ENCODE measurements at regions not wholly inside any gene's neighbourhood (a gene's known extent, or its start where the extent isn't known, plus 50 kb on each side); places are given as distances from the start of the nearest gene placed in this dataset.

DNA sequence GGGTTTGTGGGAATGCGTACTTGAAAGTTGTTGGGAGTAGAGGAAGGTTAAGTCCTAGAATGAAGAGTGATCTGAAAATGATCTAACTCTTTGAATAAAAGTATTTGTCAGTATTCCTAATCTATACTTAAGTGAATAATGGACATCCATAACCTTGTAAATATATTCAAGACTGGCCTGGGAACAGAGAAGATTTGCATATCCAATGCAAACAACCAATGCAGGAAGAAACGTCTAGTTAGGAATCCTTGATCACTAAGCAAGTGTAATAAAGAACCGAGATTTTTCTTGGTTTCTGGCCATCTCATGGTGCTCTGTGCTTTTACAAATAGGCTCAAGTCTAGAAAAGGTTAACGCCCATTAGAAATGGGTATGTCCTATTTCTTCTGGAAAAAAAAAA is 157.1 kb downstream of the RAB11FIP2 start:
- CTCF ChIA-PET = no interaction called here
- POLR2A ChIA-PET = no interaction called here
- Histone ChIP-seq H3K4me1 (ENCODE audit: control insufficient read depth, insufficient read depth, low read length) (no peaks in the 10 kb centered on the region), H3K36me3 (ENCODE audit: control insufficient read depth in 2 of 2, insufficient read depth in 1 of 2, low read length in 2 of 2) (no peaks in the 10 kb centered on the region), H3K27ac (ENCODE audit: extremely low read depth, low read depth, low read length) (no peak overlapping the region), H3K9me3 (ENCODE audit: control insufficient read depth, insufficient read depth, low read depth, low read length) (no peaks in the 10 kb centered on the region), H3K4me3 (ENCODE audit: low read depth, low read length) (no peak overlapping the region)
- TF ChIP-seq ZNF670 (tag by site-specific recombination; IDR thresholded peaks at IDR 0.05; ENCODE audit: low read depth) (no peak), ZNF423 (tag by site-specific recombination; IDR thresholded peaks at IDR 0.05) (no peak), ZNF677 (tag by site-specific recombination; IDR thresholded peaks at IDR 0.05) (no peak), ZNF112 (tag by site-specific recombination; IDR thresholded peaks at IDR 0.05) (no peak), ZNF37A (tag by site-specific recombination; IDR thresholded peaks at IDR 0.05) (no peak), KLF8 (tag by site-specific recombination; IDR thresholded peaks at IDR 0.05) (no peak), SALL2 (tag by site-specific recombination; IDR thresholded peaks at IDR 0.05; ENCODE audit: borderline replicate concordance) (no peak), ZNF558 (tag by site-specific recombination; IDR thresholded peaks at IDR 0.05) (no peak), ZNF133 (tag by site-specific recombination; IDR thresholded peaks at IDR 0.05) (no peak), ZNF544 (tag by site-specific recombination; IDR thresholded peaks at IDR 0.05) (no peak), SP2 (tag by site-specific recombination; IDR thresholded peaks at IDR 0.05) (no peak), EGR2 (tag by site-specific recombination; IDR thresholded peaks at IDR 0.05; ENCODE audit: low read depth) (no peak)
- TF ChIP-seq, protein P1, sequence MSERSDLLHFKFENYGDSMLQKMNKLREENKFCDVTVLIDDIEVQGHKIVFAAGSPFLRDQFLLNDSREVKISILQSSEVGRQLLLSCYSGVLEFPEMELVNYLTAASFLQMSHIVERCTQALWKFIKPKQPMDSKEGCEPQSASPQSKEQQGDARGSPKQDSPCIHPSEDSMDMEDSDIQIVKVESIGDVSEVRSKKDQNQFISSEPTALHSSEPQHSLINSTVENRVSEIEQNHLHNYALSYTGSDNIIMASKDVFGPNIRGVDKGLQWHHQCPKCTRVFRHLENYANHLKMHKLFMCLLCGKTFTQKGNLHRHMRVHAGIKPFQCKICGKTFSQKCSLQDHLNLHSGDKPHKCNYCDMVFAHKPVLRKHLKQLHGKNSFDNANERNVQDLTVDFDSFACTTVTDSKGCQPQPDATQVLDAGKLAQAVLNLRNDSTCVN (tag by site-specific recombination; optimal IDR thresholded peaks at IDR 0.05) = no peak
- TF ChIP-seq, protein P2, sequence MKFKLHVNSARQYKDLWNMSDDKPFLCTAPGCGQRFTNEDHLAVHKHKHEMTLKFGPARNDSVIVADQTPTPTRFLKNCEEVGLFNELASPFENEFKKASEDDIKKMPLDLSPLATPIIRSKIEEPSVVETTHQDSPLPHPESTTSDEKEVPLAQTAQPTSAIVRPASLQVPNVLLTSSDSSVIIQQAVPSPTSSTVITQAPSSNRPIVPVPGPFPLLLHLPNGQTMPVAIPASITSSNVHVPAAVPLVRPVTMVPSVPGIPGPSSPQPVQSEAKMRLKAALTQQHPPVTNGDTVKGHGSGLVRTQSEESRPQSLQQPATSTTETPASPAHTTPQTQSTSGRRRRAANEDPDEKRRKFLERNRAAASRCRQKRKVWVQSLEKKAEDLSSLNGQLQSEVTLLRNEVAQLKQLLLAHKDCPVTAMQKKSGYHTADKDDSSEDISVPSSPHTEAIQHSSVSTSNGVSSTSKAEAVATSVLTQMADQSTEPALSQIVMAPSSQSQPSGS (tag by site-specific recombination; IDR thresholded peaks at IDR 0.05; ENCODE audit: low read depth) = no peak
- TF ChIP-seq, protein P3, sequence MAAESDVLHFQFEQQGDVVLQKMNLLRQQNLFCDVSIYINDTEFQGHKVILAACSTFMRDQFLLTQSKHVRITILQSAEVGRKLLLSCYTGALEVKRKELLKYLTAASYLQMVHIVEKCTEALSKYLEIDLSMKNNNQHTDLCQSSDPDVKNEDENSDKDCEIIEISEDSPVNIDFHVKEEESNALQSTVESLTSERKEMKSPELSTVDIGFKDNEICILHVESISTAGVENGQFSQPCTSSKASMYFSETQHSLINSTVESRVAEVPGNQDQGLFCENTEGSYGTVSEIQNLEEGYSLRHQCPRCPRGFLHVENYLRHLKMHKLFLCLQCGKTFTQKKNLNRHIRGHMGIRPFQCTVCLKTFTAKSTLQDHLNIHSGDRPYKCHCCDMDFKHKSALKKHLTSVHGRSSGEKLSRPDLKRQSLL (tag by site-specific recombination; IDR thresholded peaks at IDR 0.05) = no peak

DNA sequence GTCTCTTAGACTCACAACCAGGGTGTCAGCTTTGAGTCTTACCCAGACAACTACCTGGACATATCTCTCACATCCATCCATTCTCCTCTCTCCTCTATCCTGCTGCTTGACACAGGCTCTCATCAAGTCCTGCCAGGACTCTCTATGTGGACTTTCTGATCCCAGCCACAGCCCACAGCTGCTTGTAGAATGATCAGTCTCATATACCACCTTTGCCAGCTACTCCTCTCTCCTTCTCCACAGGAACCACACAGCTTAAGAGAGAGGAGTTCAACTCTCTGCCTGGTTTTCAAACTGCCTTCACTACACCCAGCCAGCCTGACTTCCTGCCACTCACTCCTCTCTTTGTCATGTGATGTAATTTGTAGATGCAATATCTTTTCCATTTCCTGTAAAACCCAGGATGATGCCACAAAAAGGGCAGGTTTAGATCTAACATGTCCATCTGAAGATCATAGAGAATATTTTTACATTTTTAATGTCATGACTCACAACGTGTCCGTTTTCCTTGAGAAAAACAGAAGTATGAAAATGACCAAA is 154.0 kb downstream of the RAB11FIP2 start:
- Histone ChIP-seq H3K4me1 (ENCODE audit: control insufficient read depth, insufficient read depth, low read length) (no peaks in the 10 kb centered on the region), H3K4me3 (ENCODE audit: low read depth, low read length) (no peak overlapping the region), H3K27ac (ENCODE audit: extremely low read depth, low read depth, low read length) (no peak overlapping the region), H3K9me3 (ENCODE audit: control insufficient read depth, insufficient read depth, low read depth, low read length) (no peaks in the 10 kb centered on the region), H3K36me3 (ENCODE audit: control insufficient read depth in 2 of 2, insufficient read depth in 1 of 2, low read length in 2 of 2) (no peaks in the 10 kb centered on the region)
- ChIA-PET POLR2A (no interaction called here), CTCF (no interaction called here)
- TF ChIP-seq, protein P4, sequence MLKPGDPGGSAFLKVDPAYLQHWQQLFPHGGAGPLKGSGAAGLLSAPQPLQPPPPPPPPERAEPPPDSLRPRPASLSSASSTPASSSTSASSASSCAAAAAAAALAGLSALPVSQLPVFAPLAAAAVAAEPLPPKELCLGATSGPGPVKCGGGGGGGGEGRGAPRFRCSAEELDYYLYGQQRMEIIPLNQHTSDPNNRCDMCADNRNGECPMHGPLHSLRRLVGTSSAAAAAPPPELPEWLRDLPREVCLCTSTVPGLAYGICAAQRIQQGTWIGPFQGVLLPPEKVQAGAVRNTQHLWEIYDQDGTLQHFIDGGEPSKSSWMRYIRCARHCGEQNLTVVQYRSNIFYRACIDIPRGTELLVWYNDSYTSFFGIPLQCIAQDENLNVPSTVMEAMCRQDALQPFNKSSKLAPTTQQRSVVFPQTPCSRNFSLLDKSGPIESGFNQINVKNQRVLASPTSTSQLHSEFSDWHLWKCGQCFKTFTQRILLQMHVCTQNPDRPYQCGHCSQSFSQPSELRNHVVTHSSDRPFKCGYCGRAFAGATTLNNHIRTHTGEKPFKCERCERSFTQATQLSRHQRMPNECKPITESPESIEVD (tag by site-specific recombination; IDR thresholded peaks at IDR 0.05) = no peak
- TF ChIP-seq WT1 (tag by site-specific recombination; IDR thresholded peaks at IDR 0.05) (no peak), ZNF132 (tag by site-specific recombination; IDR thresholded peaks at IDR 0.05; ENCODE audit: borderline replicate concordance) (no peak), ZNF37A (tag by site-specific recombination; IDR thresholded peaks at IDR 0.05) (no peak), ZNF433 (tag by site-specific recombination; IDR thresholded peaks at IDR 0.05; ENCODE audit: low read depth) (no peak), ZNF600 (tag by site-specific recombination; IDR thresholded peaks at IDR 0.05) (no peak), ZNF555 (tag by site-specific recombination; conservative IDR thresholded peaks at IDR 0.05) (no peak), ZNF530 (tag by site-specific recombination; IDR thresholded peaks at IDR 0.05; ENCODE audit: low read depth) (no peak), ZFP69B (tag by site-specific recombination; IDR thresholded peaks at IDR 0.05) (no peak), ZNF521 (tag by site-specific recombination; IDR thresholded peaks at IDR 0.05) (no peak)
- TF ChIP-seq, protein P5, sequence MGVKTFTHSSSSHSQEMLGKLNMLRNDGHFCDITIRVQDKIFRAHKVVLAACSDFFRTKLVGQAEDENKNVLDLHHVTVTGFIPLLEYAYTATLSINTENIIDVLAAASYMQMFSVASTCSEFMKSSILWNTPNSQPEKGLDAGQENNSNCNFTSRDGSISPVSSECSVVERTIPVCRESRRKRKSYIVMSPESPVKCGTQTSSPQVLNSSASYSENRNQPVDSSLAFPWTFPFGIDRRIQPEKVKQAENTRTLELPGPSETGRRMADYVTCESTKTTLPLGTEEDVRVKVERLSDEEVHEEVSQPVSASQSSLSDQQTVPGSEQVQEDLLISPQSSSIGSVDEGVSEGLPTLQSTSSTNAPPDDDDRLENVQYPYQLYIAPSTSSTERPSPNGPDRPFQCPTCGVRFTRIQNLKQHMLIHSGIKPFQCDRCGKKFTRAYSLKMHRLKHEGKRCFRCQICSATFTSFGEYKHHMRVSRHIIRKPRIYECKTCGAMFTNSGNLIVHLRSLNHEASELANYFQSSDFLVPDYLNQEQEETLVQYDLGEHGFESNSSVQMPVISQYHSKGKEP (tag by site-specific recombination; IDR thresholded peaks at IDR 0.05) = no peak
- TF ChIP-seq, protein P6, sequence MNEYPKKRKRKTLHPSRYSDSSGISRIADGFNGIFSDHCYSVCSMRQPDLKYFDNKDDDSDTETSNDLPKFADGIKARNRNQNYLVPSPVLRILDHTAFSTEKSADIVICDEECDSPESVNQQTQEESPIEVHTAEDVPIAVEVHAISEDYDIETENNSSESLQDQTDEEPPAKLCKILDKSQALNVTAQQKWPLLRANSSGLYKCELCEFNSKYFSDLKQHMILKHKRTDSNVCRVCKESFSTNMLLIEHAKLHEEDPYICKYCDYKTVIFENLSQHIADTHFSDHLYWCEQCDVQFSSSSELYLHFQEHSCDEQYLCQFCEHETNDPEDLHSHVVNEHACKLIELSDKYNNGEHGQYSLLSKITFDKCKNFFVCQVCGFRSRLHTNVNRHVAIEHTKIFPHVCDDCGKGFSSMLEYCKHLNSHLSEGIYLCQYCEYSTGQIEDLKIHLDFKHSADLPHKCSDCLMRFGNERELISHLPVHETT (tag by site-specific recombination; IDR thresholded peaks at IDR 0.05) = no peak
- TF ChIP-seq, protein P7, sequence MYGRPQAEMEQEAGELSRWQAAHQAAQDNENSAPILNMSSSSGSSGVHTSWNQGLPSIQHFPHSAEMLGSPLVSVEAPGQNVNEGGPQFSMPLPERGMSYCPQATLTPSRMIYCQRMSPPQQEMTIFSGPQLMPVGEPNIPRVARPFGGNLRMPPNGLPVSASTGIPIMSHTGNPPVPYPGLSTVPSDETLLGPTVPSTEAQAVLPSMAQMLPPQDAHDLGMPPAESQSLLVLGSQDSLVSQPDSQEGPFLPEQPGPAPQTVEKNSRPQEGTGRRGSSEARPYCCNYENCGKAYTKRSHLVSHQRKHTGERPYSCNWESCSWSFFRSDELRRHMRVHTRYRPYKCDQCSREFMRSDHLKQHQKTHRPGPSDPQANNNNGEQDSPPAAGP (tag by site-specific recombination; IDR thresholded peaks at IDR 0.05) = no peak
